HepG2 (cell line): ENCODE measurements at regions not wholly inside any gene's neighbourhood (a gene's known extent, or its start where the extent isn't known, plus 50 kb on each side); places are given as distances from the start of the nearest gene placed in this dataset.

Experiments
- ATAC-seq: fragments of 200-7000 bp; cut with Tn5 transposase; 3 replicates; pipeline ENCODE4 v1.9.1; 2020; ENCODE audit warnings: mild to moderate bottlenecking, moderate library complexity
- BruUV-seq: library from RNA; stranded (reverse); fragments of 400-500 nt; replicated peaks from 2 replicates; lab custom pipeline; 2021; lab: Mats Ljungman, UMichigan
- CTCF ChIA-PET: fragments of 300-600 bp; formaldehyde crosslinking; extraction: SDS; loops from one replicate; lab custom pipeline; 2021; ENCODE audit warnings: low total read pairs, inconsistent platforms, low intra/inter-chr PET ratio; lab: Yijun Ruan, JAX
- POLR2A ChIA-PET: fragments of 350-600 bp; sonication (Branson Sonifier 250); formaldehyde crosslinking; loops from one replicate; lab custom pipeline; 2020; ENCODE audit warnings: antibody characterized with exemption, inconsistent platforms; lab: Yijun Ruan, JAX
- DNase-seq: peaks from one replicate; pipeline ENCODE4 v3.0.0-alpha.2; 2015; ENCODE audit warnings: low spot score
- FAIRE-seq: peaks from 3 replicates; lab custom pipeline; 2011; peaks lifted over from hg19 to GRCh38; lab: Jason Lieb, UNC
- H2AFZ ChIP-seq: one replicate; pipeline ENCODE4 v1.6.1; 2011; ENCODE audit warnings: low read length, inconsistent platforms
- H3K27ac ChIP-seq: fragments of 300-600 bp; 3 replicates; pipeline ENCODE4 v1.8.0; 2011; ENCODE audit warnings: mixed run types, mild to moderate bottlenecking, mixed read lengths, low read length, inconsistent platforms; ENCODE audit not compliant: insufficient read depth; ENCODE audit errors: extremely low read length
- H3K27me3 ChIP-seq, 2 experiments: fragments of 200-600 bp in 1 of 2; 2 replicates in 1 of 2; 3 replicates in 1 of 2; pipeline versions ENCODE4 v1.6.0 to v1.8.0; 2011; ENCODE audit warnings: low read length in 2 of 2, mild to moderate bottlenecking in 2 of 2, moderate library complexity in 2 of 2, inconsistent platforms in 1 of 2; ENCODE audit not compliant: insufficient read depth in 2 of 2, control insufficient read depth in 1 of 2
- H3K36me3 ChIP-seq, 2 experiments: fragments of 200-600 bp in 1 of 2; replicated peaks in 1 of 2; 2 replicates in 1 of 2; 3 replicates in 1 of 2; pipeline versions ENCODE4 v1.5.1 to v1.8.0; 2011; ENCODE audit warnings: low read length in 2 of 2, inconsistent platforms in 1 of 2; ENCODE audit not compliant: insufficient read depth in 2 of 2, control insufficient read depth in 1 of 2
- H3K4me1 ChIP-seq: 2 replicates; pipeline ENCODE4 v1.5.1; 2012; ENCODE audit warnings: low read length, inconsistent platforms; ENCODE audit not compliant: insufficient read depth
- H3K4me2 ChIP-seq: 2 replicates; pipeline ENCODE4 v1.6.0; 2011; ENCODE audit warnings: low read depth, low read length, inconsistent platforms
- H3K4me3 ChIP-seq, 3 experiments: fragments of 200-600 bp in 1 of 3; sonication (generic), shearing (Covaris generic) in 1 of 3; replicated peaks in 1 of 3; 2 replicates each; pipeline ENCODE4 v1.5.1; 2011 to 2016; ENCODE audit warnings: low read length in 3 of 3, inconsistent platforms in 2 of 3, low read depth in 2 of 3, mild to moderate bottlenecking in 2 of 3, control low read depth in 1 of 3, mixed read lengths in 1 of 3; ENCODE audit not compliant: insufficient read depth in 1 of 3
- H3K79me2 ChIP-seq: one replicate; pipeline ENCODE4 v1.6.1; 2011; ENCODE audit warnings: low read length, inconsistent platforms; ENCODE audit not compliant: insufficient read depth
- H3K9ac ChIP-seq: 2 replicates; pipeline ENCODE4 v1.6.0; 2011; ENCODE audit warnings: mild to moderate bottlenecking, low read depth, low read length, inconsistent platforms; ENCODE audit not compliant: insufficient read depth
- H3K9me3 ChIP-seq: 2 replicates; pipeline ENCODE4 v1.5.1; 2012; ENCODE audit warnings: mild to moderate bottlenecking, low read length
- H4K20me1 ChIP-seq: 2 replicates; pipeline ENCODE4 v1.6.0; 2011; ENCODE audit warnings: inconsistent platforms, mild to moderate bottlenecking, low read length, moderate library complexity; ENCODE audit not compliant: insufficient read depth
- ARNT ChIP-seq: fragments of 450-650 bp; IDR thresholded peaks from 2 replicates; pipeline ENCODE4 v1.6.1; 2017
- DMTF1 ChIP-seq: sonication (generic); formaldehyde crosslinking; IDR thresholded peaks from 2 replicates; pipeline ENCODE4 v1.4.0; 2020; ENCODE audit warnings: mild to moderate bottlenecking, missing genetic modification reagents
- DZIP1 ChIP-seq: sonication (generic); formaldehyde crosslinking; IDR thresholded peaks from 2 replicates; pipeline ENCODE4 v1.5.0; 2020; ENCODE audit warnings: mild to moderate bottlenecking, missing genetic modification reagents
- ETV6 ChIP-seq: sonication (generic); formaldehyde crosslinking; conservative IDR thresholded peaks from 2 replicates; pipeline ENCODE4 v1.4.0; 2020; ENCODE audit warnings: missing genetic modification reagents
- FOXK1 ChIP-seq: sonication (generic); formaldehyde crosslinking; IDR thresholded peaks from 2 replicates; pipeline ENCODE4 v1.4.0; 2020; ENCODE audit warnings: low read depth, missing genetic modification reagents, borderline replicate concordance
- HMGA1 ChIP-seq: sonication (generic); formaldehyde crosslinking; conservative IDR thresholded peaks from 2 replicates; pipeline ENCODE4 v1.4.0; 2020; ENCODE audit warnings: missing genetic modification reagents
- MLX ChIP-seq: IDR thresholded peaks from 2 replicates; pipeline ENCODE4 v1.6.1; 2016
- NR2F6 ChIP-seq, 2 experiments: IDR thresholded peaks; 2 replicates each; pipeline ENCODE4 v1.6.1; 2016; ENCODE audit warnings: antibody characterized with exemption in 1 of 2, mild to moderate bottlenecking in 1 of 2
- THAP11 ChIP-seq: IDR thresholded peaks from 2 replicates; pipeline ENCODE4 v1.6.1; 2016; ENCODE audit warnings: missing biosample characterization, missing genetic modification reagents
- ZBTB43 ChIP-seq: sonication (generic); formaldehyde crosslinking; conservative IDR thresholded peaks from 2 replicates; pipeline ENCODE4 v1.4.0; 2020; ENCODE audit warnings: missing genetic modification reagents
- ZFP90 ChIP-seq: sonication (generic); formaldehyde crosslinking; IDR thresholded peaks from 2 replicates; pipeline ENCODE4 v1.8.0; 2022; ENCODE audit warnings: missing genetic modification reagents, mild to moderate bottlenecking, inconsistent platforms, borderline replicate concordance
- ZMAT3 ChIP-seq: sonication (generic); formaldehyde crosslinking; conservative IDR thresholded peaks from 2 replicates; pipeline ENCODE4 v1.7.0; 2021; ENCODE audit warnings: missing genetic modification reagents
- WGBS: methylation state at CpG from one replicate; pipeline ENCODE4 v1.1.6; 2017; ENCODE audit warnings: low lambda C conversion rate; 5-methylcytosine and 5-hydroxymethylcytosine counted together
- in situ Hi-C: cut with HindIII; loops from 2 replicates; pipeline ENCODE4 v1.10.0; 2017; ENCODE audit warnings: low pct_unique_long_range_greater_than_20kb; ENCODE audit not compliant: extremely low pct_ligation_motif_present
- intact Hi-C: fragments of 100-400 bp; cut with micrococcal nuclease; formaldehyde crosslinking; loops from one replicate; pipeline ENCODE4 v1.10.0; 2022; ENCODE audit not compliant: unreplicated experiment
- TF ChIP-seq, protein P1 (sequence below): sonication (generic); formaldehyde crosslinking; IDR thresholded peaks from 2 replicates; pipeline ENCODE4 v1.4.0; 2020; ENCODE audit warnings: missing genetic modification reagents

- Histone ChIP-seq H4K20me1 (no peaks in the 10 kb centered on the region), H3K9ac (no peak overlapping the region), H2AFZ (no peak overlapping the region), H3K9me3 (no peaks in the 10 kb centered on the region), H3K4me3 (no peak overlapping the region), H3K4me1 (peaks cover 56% of the 10 kb centered on the region), H3K79me2 (no peaks in the 10 kb centered on the region), H3K27ac (peak overlapping the region; percentile 100), H3K36me3 (no peaks in the 10 kb centered on the region), H3K27me3 (no peaks in the 10 kb centered on the region), H3K4me2 (no peak overlapping the region)
- POLR2A ChIA-PET: interaction anchor here (4.8 kb wide), 1 partner anchor 65 kb away, joined by 72 read pairs; no protein-coding TSS in a partner anchor
- in situ Hi-C loops: no loop called here
- CTCF ChIA-PET: no interaction called here
- intact Hi-C loops: no loop called here
- no peak for DNase-seq
- no peak for ATAC-seq
- 97% methylated on average over 2 of the region's 2 CpGs for WGBS
- BruUV-seq: no TSS peak
- FAIRE-seq: no peak
- TF ChIP-seq MLX (no peak), ARNT (no peak), ZFP90 (CRISPR knock-in tag) (no peak), NR2F6 (IDR thresholded peaks at IDR 0.05) (no peak), NR2F6 (CRISPR knock-in tag; IDR thresholded peaks at IDR 0.05) (no peak), DZIP1 (CRISPR knock-in tag) (no peak), FOXK1 (no peak), DMTF1 (CRISPR knock-in tag) (no peak), ETV6 (CRISPR knock-in tag) (no peak), ZMAT3 (CRISPR knock-in tag) (no peak), ZBTB43 (CRISPR knock-in tag) (no peak), THAP11 (no peak), HMGA1 (CRISPR knock-in tag) (no peak)
- TF ChIP-seq, protein P1, sequence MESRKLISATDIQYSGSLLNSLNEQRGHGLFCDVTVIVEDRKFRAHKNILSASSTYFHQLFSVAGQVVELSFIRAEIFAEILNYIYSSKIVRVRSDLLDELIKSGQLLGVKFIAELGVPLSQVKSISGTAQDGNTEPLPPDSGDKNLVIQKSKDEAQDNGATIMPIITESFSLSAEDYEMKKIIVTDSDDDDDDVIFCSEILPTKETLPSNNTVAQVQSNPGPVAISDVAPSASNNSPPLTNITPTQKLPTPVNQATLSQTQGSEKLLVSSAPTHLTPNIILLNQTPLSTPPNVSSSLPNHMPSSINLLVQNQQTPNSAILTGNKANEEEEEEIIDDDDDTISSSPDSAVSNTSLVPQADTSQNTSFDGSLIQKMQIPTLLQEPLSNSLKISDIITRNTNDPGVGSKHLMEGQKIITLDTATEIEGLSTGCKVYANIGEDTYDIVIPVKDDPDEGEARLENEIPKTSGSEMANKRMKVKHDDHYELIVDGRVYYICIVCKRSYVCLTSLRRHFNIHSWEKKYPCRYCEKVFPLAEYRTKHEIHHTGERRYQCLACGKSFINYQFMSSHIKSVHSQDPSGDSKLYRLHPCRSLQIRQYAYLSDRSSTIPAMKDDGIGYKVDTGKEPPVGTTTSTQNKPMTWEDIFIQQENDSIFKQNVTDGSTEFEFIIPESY (CRISPR knock-in tag): no peak
These were observed 99.1 kb upstream of the AGTR1 start for GRCh38 chr3:148598619-148599018.
